ENCODE measurements at regions not wholly inside any gene's neighbourhood (a gene's known extent, or its start where the extent isn't known, plus 50 kb on each side); places are given as distances from the start of the nearest gene placed in this dataset.

GRCh38 chr10:22483132-22483531 lies 137.8 kb downstream of the SPAG6 start:
- no peaks in the 10 kb centered on the region for H3K9me2 ChIP-seq (replicated peaks; ENCODE audit: low read length)
- intact Hi-C loops (cut with micrococcal nuclease), result no loop called here
- H3K4me2 ChIP-seq (ENCODE audit: low read length), result no peak overlapping the region
- H3K36me3 ChIP-seq (ENCODE audit: low read depth, low read length), result no peaks in the 10 kb centered on the region
- H3K4me1 ChIP-seq (ENCODE audit: insufficient read depth, low read length), result 0 out of 2 replicates have a peak, but pooled peaks cover 10% of the 10 kb centered on the region
- CTCF ChIA-PET, result no interaction called here
- H4K20me1 ChIP-seq (ENCODE audit: low read length), result no peaks in the 10 kb centered on the region
- no peak overlapping the region for H3K27ac ChIP-seq (ENCODE audit: low read length)
- ATAC-seq (no peak), DNase-seq (no peak)
- no peak overlapping the region for H3K4me3 ChIP-seq (ENCODE audit: low read length)
- no peak overlapping the region for H2AFZ ChIP-seq (ENCODE audit: low read length)
- no peaks in the 10 kb centered on the region for H3F3A ChIP-seq (ENCODE audit: low read length, unreplicated experiment)
- BruUV-seq (replicated peaks), result no TSS peak
- H3K9ac ChIP-seq (ENCODE audit: low read length), result no peak overlapping the region
- H3K27me3 ChIP-seq (ENCODE audit: low read length), result no peaks in the 10 kb centered on the region
- H3K79me2 ChIP-seq (ENCODE audit: low read length), result no peaks in the 10 kb centered on the region
- POLR2A ChIA-PET (ENCODE audit: unreplicated experiment), result no interaction called here
- H3K9me3 ChIP-seq (ENCODE audit: low read length), result no peaks in the 10 kb centered on the region
- TF ChIP-seq CTCF (conservative IDR thresholded peaks at IDR 0.05; ENCODE audit: low read depth, low read length) (no peak), EZH2phosphoT487 (IDR thresholded peaks at IDR 0.05; ENCODE audit: borderline replicate concordance, low read length) (no peak), EZH2 (IDR thresholded peaks at IDR 0.05; ENCODE audit: low read length, unreplicated experiment) (no peak)

Data from PC-3 (cell line).